Astrocyte (in vitro differentiated cells and primary cell): ENCODE measurements at regions not wholly inside any gene's neighbourhood (a gene's known extent, or its start where the extent isn't known, plus 50 kb on each side); places are given as distances from the start of the nearest gene placed in this dataset.

Experiments
- EZH2 ChIP-seq: IDR thresholded peaks from 2 replicates; pipeline ENCODE4 v1.6.1; 2012; ENCODE audit warnings: mild to moderate bottlenecking, low read length, inconsistent platforms; ENCODE audit not compliant: insufficient read depth
- TF ChIP-seq, protein P1 (sequence below): IDR thresholded peaks from 2 replicates; pipeline ENCODE4 v1.5.1; 2011; ENCODE audit warnings: low read depth, mild to moderate bottlenecking, inconsistent platforms, low read length, moderate library complexity; ENCODE audit not compliant: insufficient read depth

DNA sequence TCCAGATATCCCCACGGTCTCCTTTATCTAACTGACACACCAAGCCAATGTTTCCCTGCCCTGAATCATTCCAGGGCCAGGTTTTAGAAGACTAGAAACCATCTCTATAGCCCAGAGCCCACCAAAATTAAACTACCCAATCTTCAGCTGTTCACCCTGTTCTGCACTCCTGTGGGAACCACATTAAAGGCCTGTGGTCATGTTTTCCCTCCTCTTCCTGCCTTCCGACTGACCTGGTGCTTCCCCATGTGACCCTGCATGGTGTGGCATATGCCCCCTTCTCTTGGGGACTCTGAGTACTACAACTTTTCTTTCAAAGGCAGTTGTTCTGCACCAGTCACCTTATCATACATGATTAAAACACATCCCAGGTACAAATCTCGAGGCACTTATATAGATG, 155.0 kb downstream of the TMEM200A start:
- TF ChIP-seq, protein P1, sequence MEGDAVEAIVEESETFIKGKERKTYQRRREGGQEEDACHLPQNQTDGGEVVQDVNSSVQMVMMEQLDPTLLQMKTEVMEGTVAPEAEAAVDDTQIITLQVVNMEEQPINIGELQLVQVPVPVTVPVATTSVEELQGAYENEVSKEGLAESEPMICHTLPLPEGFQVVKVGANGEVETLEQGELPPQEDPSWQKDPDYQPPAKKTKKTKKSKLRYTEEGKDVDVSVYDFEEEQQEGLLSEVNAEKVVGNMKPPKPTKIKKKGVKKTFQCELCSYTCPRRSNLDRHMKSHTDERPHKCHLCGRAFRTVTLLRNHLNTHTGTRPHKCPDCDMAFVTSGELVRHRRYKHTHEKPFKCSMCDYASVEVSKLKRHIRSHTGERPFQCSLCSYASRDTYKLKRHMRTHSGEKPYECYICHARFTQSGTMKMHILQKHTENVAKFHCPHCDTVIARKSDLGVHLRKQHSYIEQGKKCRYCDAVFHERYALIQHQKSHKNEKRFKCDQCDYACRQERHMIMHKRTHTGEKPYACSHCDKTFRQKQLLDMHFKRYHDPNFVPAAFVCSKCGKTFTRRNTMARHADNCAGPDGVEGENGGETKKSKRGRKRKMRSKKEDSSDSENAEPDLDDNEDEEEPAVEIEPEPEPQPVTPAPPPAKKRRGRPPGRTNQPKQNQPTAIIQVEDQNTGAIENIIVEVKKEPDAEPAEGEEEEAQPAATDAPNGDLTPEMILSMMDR: no peak
- TF ChIP-seq EZH2: no peak
